ENCODE measurements at regions not wholly inside any gene's neighbourhood (a gene's known extent, or its start where the extent isn't known, plus 50 kb on each side); places are given as distances from the start of the nearest gene placed in this dataset.

DNA sequence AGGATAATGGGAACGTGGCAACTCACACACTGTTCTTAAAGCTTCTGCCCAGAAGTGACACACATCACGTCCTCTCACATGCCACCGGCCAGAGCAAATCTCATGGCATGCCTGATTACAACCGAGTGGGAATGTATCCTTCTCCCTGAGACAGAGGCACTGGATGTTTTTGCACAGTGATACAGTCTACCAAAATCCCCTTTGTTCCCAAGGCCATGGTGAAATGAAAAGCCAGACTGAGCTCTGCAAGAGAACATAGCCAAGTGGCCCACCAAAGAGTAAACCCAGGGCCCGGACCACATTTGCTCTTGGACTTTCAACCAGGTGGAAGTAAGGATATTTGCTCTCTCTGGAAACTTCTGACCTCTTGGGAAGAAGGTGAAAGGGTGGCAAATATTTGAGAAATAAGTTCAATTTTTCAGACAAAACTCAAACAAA, 186.2 kb upstream of the STT3B start (continued):
- TF ChIP-seq, protein P1, sequence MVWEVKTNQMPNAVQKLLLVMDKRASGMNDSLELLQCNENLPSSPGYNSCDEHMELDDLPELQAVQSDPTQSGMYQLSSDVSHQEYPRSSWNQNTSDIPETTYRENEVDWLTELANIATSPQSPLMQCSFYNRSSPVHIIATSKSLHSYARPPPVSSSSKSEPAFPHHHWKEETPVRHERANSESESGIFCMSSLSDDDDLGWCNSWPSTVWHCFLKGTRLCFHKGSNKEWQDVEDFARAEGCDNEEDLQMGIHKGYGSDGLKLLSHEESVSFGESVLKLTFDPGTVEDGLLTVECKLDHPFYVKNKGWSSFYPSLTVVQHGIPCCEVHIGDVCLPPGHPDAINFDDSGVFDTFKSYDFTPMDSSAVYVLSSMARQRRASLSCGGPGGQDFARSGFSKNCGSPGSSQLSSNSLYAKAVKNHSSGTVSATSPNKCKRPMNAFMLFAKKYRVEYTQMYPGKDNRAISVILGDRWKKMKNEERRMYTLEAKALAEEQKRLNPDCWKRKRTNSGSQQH (CRISPR knock-in tag; IDR thresholded peaks at IDR 0.05; ENCODE audit: low read depth): no peak
- no peak for TF ChIP-seq KLF6 (CRISPR knock-in tag; IDR thresholded peaks at IDR 0.05)
- TF ChIP-seq ATF7-NPFF (CRISPR knock-in tag; IDR thresholded peaks at IDR 0.05; ENCODE audit: low read depth): no peak
- TF ChIP-seq, protein P2, sequence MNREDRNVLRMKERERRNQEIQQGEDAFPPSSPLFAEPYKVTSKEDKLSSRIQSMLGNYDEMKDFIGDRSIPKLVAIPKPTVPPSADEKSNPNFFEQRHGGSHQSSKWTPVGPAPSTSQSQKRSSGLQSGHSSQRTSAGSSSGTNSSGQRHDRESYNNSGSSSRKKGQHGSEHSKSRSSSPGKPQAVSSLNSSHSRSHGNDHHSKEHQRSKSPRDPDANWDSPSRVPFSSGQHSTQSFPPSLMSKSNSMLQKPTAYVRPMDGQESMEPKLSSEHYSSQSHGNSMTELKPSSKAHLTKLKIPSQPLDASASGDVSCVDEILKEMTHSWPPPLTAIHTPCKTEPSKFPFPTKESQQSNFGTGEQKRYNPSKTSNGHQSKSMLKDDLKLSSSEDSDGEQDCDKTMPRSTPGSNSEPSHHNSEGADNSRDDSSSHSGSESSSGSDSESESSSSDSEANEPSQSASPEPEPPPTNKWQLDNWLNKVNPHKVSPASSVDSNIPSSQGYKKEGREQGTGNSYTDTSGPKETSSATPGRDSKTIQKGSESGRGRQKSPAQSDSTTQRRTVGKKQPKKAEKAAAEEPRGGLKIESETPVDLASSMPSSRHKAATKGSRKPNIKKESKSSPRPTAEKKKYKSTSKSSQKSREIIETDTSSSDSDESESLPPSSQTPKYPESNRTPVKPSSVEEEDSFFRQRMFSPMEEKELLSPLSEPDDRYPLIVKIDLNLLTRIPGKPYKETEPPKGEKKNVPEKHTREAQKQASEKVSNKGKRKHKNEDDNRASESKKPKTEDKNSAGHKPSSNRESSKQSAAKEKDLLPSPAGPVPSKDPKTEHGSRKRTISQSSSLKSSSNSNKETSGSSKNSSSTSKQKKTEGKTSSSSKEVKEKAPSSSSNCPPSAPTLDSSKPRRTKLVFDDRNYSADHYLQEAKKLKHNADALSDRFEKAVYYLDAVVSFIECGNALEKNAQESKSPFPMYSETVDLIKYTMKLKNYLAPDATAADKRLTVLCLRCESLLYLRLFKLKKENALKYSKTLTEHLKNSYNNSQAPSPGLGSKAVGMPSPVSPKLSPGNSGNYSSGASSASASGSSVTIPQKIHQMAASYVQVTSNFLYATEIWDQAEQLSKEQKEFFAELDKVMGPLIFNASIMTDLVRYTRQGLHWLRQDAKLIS (CRISPR knock-in tag; IDR thresholded peaks at IDR 0.05): no peak
- no peak for TF ChIP-seq ZNF460 (CRISPR knock-in tag; IDR thresholded peaks at IDR 0.05; ENCODE audit: borderline replicate concordance)
- TF ChIP-seq ZNF709 (CRISPR knock-in tag; IDR thresholded peaks at IDR 0.05): no peak
- peak; percentile 16; the same call in 1 of the 2 replicates for TF ChIP-seq SNAPC2 (CRISPR knock-in tag; IDR thresholded peaks at IDR 0.05)
- TF ChIP-seq, protein P3, sequence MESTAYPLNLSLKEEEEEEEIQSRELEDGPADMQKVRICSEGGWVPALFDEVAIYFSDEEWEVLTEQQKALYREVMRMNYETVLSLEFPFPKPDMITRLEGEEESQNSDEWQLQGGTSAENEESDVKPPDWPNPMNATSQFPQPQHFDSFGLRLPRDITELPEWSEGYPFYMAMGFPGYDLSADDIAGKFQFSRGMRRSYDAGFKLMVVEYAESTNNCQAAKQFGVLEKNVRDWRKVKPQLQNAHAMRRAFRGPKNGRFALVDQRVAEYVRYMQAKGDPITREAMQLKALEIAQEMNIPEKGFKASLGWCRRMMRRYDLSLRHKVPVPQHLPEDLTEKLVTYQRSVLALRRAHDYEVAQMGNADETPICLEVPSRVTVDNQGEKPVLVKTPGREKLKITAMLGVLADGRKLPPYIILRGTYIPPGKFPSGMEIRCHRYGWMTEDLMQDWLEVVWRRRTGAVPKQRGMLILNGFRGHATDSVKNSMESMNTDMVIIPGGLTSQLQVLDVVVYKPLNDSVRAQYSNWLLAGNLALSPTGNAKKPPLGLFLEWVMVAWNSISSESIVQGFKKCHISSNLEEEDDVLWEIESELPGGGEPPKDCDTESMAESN (CRISPR knock-in tag; conservative IDR thresholded peaks at IDR 0.05): no peak
- TF ChIP-seq ZNF792 (CRISPR knock-in tag; IDR thresholded peaks at IDR 0.05): peak; percentile 44; the same call in 1 of the 2 replicates
- TF ChIP-seq ZMYM4 (CRISPR knock-in tag; IDR thresholded peaks at IDR 0.05): peak; percentile 96
- TF ChIP-seq, protein P4, sequence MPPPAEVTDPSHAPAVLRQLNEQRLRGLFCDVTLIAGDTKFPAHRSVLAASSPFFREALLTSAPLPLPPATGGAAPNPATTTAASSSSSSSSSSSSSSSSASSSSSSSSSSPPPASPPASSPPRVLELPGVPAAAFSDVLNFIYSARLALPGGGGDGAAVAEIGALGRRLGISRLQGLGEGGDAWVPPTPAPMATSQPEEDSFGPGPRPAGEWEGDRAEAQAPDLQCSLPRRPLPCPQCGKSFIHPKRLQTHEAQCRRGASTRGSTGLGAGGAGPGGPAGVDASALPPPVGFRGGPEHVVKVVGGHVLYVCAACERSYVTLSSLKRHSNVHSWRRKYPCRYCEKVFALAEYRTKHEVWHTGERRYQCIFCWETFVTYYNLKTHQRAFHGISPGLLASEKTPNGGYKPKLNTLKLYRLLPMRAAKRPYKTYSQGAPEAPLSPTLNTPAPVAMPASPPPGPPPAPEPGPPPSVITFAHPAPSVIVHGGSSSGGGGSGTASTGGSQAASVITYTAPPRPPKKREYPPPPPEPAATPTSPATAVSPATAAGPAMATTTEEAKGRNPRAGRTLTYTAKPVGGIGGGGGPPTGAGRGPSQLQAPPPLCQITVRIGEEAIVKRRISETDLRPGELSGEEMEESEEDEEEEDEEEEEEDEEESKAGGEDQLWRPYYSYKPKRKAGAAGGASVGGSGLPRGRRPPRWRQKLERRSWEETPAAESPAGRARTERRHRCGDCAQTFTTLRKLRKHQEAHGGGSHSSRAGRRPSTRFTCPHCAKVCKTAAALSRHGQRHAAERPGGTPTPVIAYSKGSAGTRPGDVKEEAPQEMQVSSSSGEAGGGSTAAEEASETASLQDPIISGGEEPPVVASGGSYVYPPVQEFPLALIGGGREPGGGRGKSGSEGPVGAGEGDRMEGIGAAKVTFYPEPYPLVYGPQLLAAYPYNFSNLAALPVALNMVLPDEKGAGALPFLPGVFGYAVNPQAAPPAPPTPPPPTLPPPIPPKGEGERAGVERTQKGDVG (CRISPR knock-in tag; IDR thresholded peaks at IDR 0.05; ENCODE audit: borderline replicate concordance): no peak
- no peak for TF ChIP-seq RBM22 (optimal IDR thresholded peaks at IDR 0.05; ENCODE audit: low read length)
- TF ChIP-seq HOXA3 (CRISPR knock-in tag; IDR thresholded peaks at IDR 0.05): peak; percentile 62; the same call in 1 of the 2 replicates
- peak; percentile 44; the same call in 1 of the 2 replicates for TF ChIP-seq ATF1 (CRISPR knock-in tag; IDR thresholded peaks at IDR 0.05)
- TF ChIP-seq ELF1 (CRISPR knock-in tag; IDR thresholded peaks at IDR 0.05): no peak
- TF ChIP-seq MAF1 (CRISPR knock-in tag; IDR thresholded peaks at IDR 0.05; ENCODE audit: borderline replicate concordance): no peak
- no peak for TF ChIP-seq HOXA9 (CRISPR knock-in tag; IDR thresholded peaks at IDR 0.05; ENCODE audit: borderline replicate concordance)
- TF ChIP-seq JUNB (CRISPR knock-in tag; IDR thresholded peaks at IDR 0.05; ENCODE audit: borderline replicate concordance): no peak
- TF ChIP-seq MIER3 (CRISPR knock-in tag; IDR thresholded peaks at IDR 0.05; ENCODE audit: borderline replicate concordance): peak; percentile 45; the same call in 1 of the 2 replicates
- TF ChIP-seq MYC (CRISPR knock-in tag; IDR thresholded peaks at IDR 0.05; ENCODE audit: borderline replicate concordance): no peak
- TF ChIP-seq PCBP1 (IDR thresholded peaks at IDR 0.05; ENCODE audit: borderline replicate concordance, low read depth, low read length): no peak
- TF ChIP-seq BHLHE40 (IDR thresholded peaks at IDR 0.05; ENCODE audit: low read length): no peak

Measured in HepG2 (cell line).